Cardiac muscle cell (in vitro differentiated cells and primary cell): ENCODE measurements at regions not wholly inside any gene's neighbourhood (a gene's known extent, or its start where the extent isn't known, plus 50 kb on each side); places are given as distances from the start of the nearest gene placed in this dataset.

ENCODE experiments used
- DNase-seq, 2 donors: peaks; one replicate each; pipeline versions ENCODE4 v3.0.0 to v3.0.0-alpha.2; 2010 to 2017; ENCODE audit warnings: low read depth in 1 of 2, low spot score in 1 of 2
- H3K27ac ChIP-seq: fragments of 200-600 bp; sonication (generic); 2 replicates; pipeline ENCODE4 v1.5.1; 2016
- H3K27me3 ChIP-seq: fragments of 200-600 bp; sonication (generic); 2 replicates; pipeline ENCODE4 v1.6.0; 2016; ENCODE audit warnings: control low read depth
- H3K36me3 ChIP-seq: fragments of 200-600 bp; sonication (generic); 2 replicates; pipeline ENCODE4 v1.5.1; 2016; ENCODE audit warnings: control low read depth
- H3K4me1 ChIP-seq: fragments of 200-600 bp; sonication (generic); 2 replicates; pipeline ENCODE4 v1.8.1; 2017; ENCODE audit warnings: low read depth, mild to moderate bottlenecking, mixed run types
- H3K4me3 ChIP-seq: fragments of 200-600 bp; sonication (generic); 2 replicates; pipeline ENCODE4 v1.5.1; 2016; ENCODE audit warnings: mild to moderate bottlenecking
- H3K9me3 ChIP-seq: fragments of 200-600 bp; sonication (generic); 2 replicates; pipeline ENCODE4 v1.5.1; 2017; ENCODE audit warnings: low read depth, mild to moderate bottlenecking, control low read depth
- CTCF ChIP-seq: IDR thresholded peaks from 2 replicates; pipeline ENCODE4 v1.5.1; 2012; ENCODE audit warnings: low read depth, mild to moderate bottlenecking, low read length

GRCh38 chr10:131420867-131421266 lies 109.3 kb upstream of the TCERG1L start:
- Histone ChIP-seq H3K27ac (no peak overlapping the region), H3K9me3 (no peaks in the 10 kb centered on the region), H3K4me3 (no peak overlapping the region), H3K4me1 (no peaks in the 10 kb centered on the region), H3K27me3 (no peaks in the 10 kb centered on the region), H3K36me3 (no peaks in the 10 kb centered on the region)
- TF ChIP-seq CTCF = no peak
- no peak for DNase-seq

- no peak for DNase-seq
- Histone ChIP-seq H3K27ac (no peak overlapping the region), H3K9me3 (no peaks in the 10 kb centered on the region), H3K27me3 (no peaks in the 10 kb centered on the region), H3K4me1 (no peaks in the 10 kb centered on the region), H3K36me3 (no peaks in the 10 kb centered on the region), H3K4me3 (no peak overlapping the region)
- no peak for TF ChIP-seq CTCF
These were observed 109.9 kb upstream of the TCERG1L start for GRCh38 chr10:131421381-131421780.

- Histone ChIP-seq H3K4me3 (no peak overlapping the region), H3K9me3 (no peaks in the 10 kb centered on the region), H3K27me3 (no peaks in the 10 kb centered on the region), H3K36me3 (no peaks in the 10 kb centered on the region), H3K4me1 (no peaks in the 10 kb centered on the region), H3K27ac (no peak overlapping the region)
- no peak for TF ChIP-seq CTCF
- DNase-seq = no peak
These were observed 111.2 kb upstream of the TCERG1L start for GRCh38 chr10:131422731-131423130.

GRCh38 chr10:131424053-131424452 lies 112.5 kb upstream of the TCERG1L start:
- no peaks in the 10 kb centered on the region for H3K4me1 ChIP-seq
- no peaks in the 10 kb centered on the region for H3K27me3 ChIP-seq
- no peak for TF ChIP-seq CTCF
- no peaks in the 10 kb centered on the region for H3K9me3 ChIP-seq
- no peaks in the 10 kb centered on the region for H3K36me3 ChIP-seq
- no peak for DNase-seq
- H3K4me3 ChIP-seq = no peak overlapping the region
- no peak overlapping the region for H3K27ac ChIP-seq

GRCh38 chr10:131424836-131425491 lies 113.4 kb upstream of the TCERG1L start:
- no peak for DNase-seq
- TF ChIP-seq CTCF = no peak
- H3K4me1 ChIP-seq = no peaks in the 10 kb centered on the region
- no peaks in the 10 kb centered on the region for H3K9me3 ChIP-seq
- H3K27me3 ChIP-seq = no peaks in the 10 kb centered on the region
- no peaks in the 10 kb centered on the region for H3K36me3 ChIP-seq
- H3K4me3 ChIP-seq = no peak overlapping the region
- H3K27ac ChIP-seq = no peak overlapping the region
